ENCODE measurements at regions not wholly inside any gene's neighbourhood (a gene's known extent, or its start where the extent isn't known, plus 50 kb on each side); places are given as distances from the start of the nearest gene placed in this dataset.

GRCh38 chr6:67292169-67292568, 1342.9 kb upstream of the ADGRB3 start:
- DNase-seq = no peak

- DNase-seq = no peak
Observed at GRCh38 chr6:67287566-67287965, 1347.5 kb upstream of the ADGRB3 start.

GRCh38 chr6:67285770-67286495, 1349.1 kb upstream of the ADGRB3 start:
- DNase-seq = no peak

GRCh38 chr6:67277312-67277711, 1357.8 kb upstream of the ADGRB3 start:
- DNase-seq = no peak

GRCh38 chr6:67265996-67266921, 1368.8 kb upstream of the ADGRB3 start:
- DNase-seq = no peak

GRCh38 chr6:67252663-67253062, 1382.4 kb upstream of the ADGRB3 start:
- DNase-seq = no peak

GRCh38 chr6:67248077-67248476, 1387.0 kb upstream of the ADGRB3 start:
- no peak for DNase-seq

GRCh38 chr6:67244037-67244436, 1391.0 kb upstream of the ADGRB3 start:
- DNase-seq = no peak

GRCh38 chr6:67237277-67237676, 1397.8 kb upstream of the ADGRB3 start:
- no peak for DNase-seq

GRCh38 chr6:67231092-67231491, 1404.0 kb upstream of the ADGRB3 start:
- no peak for DNase-seq

- no peak for DNase-seq
Observed at GRCh38 chr6:67224989-67225388, 1410.1 kb upstream of the ADGRB3 start.

GRCh38 chr6:67221226-67221625, 1413.9 kb upstream of the ADGRB3 start:
- no peak for DNase-seq

- no peak for DNase-seq
Observed at GRCh38 chr6:67219346-67219745, 1415.7 kb upstream of the ADGRB3 start.

- DNase-seq = no peak
Observed at GRCh38 chr6:67212584-67212983, 1422.5 kb upstream of the ADGRB3 start.

- no peak for DNase-seq
Observed at GRCh38 chr6:67210450-67210849, 1424.6 kb upstream of the ADGRB3 start.

GRCh38 chr6:67201563-67201962, 1433.5 kb upstream of the ADGRB3 start:
- no peak for DNase-seq

GRCh38 chr6:67200626-67201403, 1434.3 kb upstream of the ADGRB3 start:
- no peak for DNase-seq

- no peak for DNase-seq
Observed at GRCh38 chr6:67199425-67199824, 1435.7 kb upstream of the ADGRB3 start.

- DNase-seq = no peak
Observed at GRCh38 chr6:67190733-67191132, 1444.3 kb upstream of the ADGRB3 start.

- DNase-seq = no peak
Observed at GRCh38 chr6:67184405-67184804, 1450.7 kb upstream of the ADGRB3 start.

- DNase-seq = no peak
Observed at GRCh38 chr6:67175101-67175500, 1460.0 kb upstream of the ADGRB3 start.

- no peak for DNase-seq
Observed at GRCh38 chr6:67165606-67166005, 1458.6 kb upstream of the EYS start.

- no peak for DNase-seq
Observed at GRCh38 chr6:67160820-67161219, 1453.8 kb upstream of the EYS start.
